ENCODE measurements at regions not wholly inside any gene's neighbourhood (a gene's known extent, or its start where the extent isn't known, plus 50 kb on each side); places are given as distances from the start of the nearest gene placed in this dataset.

DNA sequence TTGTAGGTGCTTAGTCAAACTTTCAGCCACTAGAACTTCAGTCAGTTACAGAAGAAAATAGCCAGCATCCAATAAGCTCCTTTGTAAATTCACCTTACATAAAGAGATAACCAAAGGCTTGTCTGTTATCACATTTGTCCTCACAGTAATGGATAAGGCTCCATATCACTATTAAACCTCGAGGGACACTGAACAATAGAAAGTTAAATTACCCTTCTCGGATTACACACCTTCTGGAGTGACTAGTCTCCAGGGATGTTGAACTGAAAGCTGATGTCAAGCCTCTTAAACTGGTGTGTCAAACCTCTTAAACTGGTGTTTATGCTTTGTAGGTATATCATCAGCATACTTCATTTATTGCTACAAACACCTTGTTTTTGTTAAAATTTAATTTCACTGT lies 639.0 kb downstream of the CENPC start:
- Histone ChIP-seq H3K9me3 (ENCODE audit: low read depth) (no peaks in the 10 kb centered on the region), H3K4me1 (ENCODE audit: low read depth) (no peaks in the 10 kb centered on the region), H3K4me3 (no peak overlapping the region), H3K27me3 (no peaks in the 10 kb centered on the region), H3K27ac (no peak overlapping the region), H3K36me3 (no peaks in the 10 kb centered on the region)
- DNase-seq (ENCODE audit: low read depth in 1 of 2, low spot score in 1 of 2) = peak in 1 of 2 donors; percentile 38
- no peak for TF ChIP-seq CTCF (IDR thresholded peaks at IDR 0.05; ENCODE audit: low read depth, low read length)

DNA sequence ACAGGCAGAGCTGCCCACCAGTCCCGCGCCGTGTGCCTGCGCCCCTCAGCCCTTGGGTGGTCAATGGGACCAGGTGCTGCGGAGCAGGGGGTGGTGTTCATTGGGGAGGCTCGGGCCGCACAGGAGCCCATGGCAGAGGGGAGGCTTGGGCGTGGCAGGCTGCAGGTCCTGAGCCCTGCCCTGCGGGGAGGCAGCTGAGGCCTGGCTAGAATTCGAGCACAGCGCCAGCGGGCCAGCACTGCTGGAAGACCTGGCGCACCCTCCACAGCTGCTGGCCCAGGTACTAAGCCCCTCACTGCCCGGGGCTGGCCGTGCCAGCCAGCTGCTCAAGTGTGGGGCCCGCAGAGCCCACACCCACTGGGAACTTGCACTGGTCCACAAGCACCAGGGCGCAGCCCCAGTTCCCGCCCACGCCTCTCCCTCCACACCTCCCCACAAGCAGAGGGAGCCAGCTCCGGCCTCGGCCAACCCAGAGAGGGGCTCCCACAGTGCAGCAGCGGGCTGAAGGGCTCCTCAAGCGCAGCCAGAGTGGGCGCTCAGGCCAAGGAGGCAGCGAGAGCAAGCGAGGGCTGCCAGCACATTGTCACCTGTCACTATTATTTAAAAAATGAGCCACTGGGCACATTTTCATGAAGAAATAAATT lies 645.8 kb downstream of the CENPC start:
- Histone ChIP-seq H3K27me3 (no peaks in the 10 kb centered on the region), H3K9me3 (ENCODE audit: low read depth) (no peaks in the 10 kb centered on the region), H3K36me3 (no peaks in the 10 kb centered on the region), H3K27ac (no peak overlapping the region), H3K4me3 (no peak overlapping the region), H3K4me1 (ENCODE audit: low read depth) (no peaks in the 10 kb centered on the region)
- no peak for DNase-seq (ENCODE audit: low read depth in 1 of 2, low spot score in 1 of 2)
- no peak for TF ChIP-seq CTCF (IDR thresholded peaks at IDR 0.05; ENCODE audit: low read depth, low read length)

- Histone ChIP-seq H3K4me3 (no peak overlapping the region), H3K36me3 (no peaks in the 10 kb centered on the region), H3K4me1 (ENCODE audit: low read depth) (no peaks in the 10 kb centered on the region), H3K27me3 (no peaks in the 10 kb centered on the region), H3K27ac (no peak overlapping the region), H3K9me3 (ENCODE audit: low read depth) (no peaks in the 10 kb centered on the region)
- no peak for DNase-seq (ENCODE audit: low read depth in 1 of 2, low spot score in 1 of 2)
- TF ChIP-seq CTCF (IDR thresholded peaks at IDR 0.05; ENCODE audit: low read depth, low read length) = no peak
Observed at GRCh38 chr4:66893807-66894206, 651.5 kb downstream of the CENPC start.

GRCh38 chr4:66887061-66887460 lies 658.2 kb downstream of the CENPC start:
- Histone ChIP-seq H3K27me3 (no peaks in the 10 kb centered on the region), H3K9me3 (ENCODE audit: low read depth) (no peaks in the 10 kb centered on the region), H3K36me3 (no peaks in the 10 kb centered on the region), H3K27ac (no peak overlapping the region), H3K4me3 (no peak overlapping the region), H3K4me1 (ENCODE audit: low read depth) (no peaks in the 10 kb centered on the region)
- DNase-seq (ENCODE audit: low read depth in 1 of 2, low spot score in 1 of 2) = no peak
- no peak for TF ChIP-seq CTCF (IDR thresholded peaks at IDR 0.05; ENCODE audit: low read depth, low read length)

DNA sequence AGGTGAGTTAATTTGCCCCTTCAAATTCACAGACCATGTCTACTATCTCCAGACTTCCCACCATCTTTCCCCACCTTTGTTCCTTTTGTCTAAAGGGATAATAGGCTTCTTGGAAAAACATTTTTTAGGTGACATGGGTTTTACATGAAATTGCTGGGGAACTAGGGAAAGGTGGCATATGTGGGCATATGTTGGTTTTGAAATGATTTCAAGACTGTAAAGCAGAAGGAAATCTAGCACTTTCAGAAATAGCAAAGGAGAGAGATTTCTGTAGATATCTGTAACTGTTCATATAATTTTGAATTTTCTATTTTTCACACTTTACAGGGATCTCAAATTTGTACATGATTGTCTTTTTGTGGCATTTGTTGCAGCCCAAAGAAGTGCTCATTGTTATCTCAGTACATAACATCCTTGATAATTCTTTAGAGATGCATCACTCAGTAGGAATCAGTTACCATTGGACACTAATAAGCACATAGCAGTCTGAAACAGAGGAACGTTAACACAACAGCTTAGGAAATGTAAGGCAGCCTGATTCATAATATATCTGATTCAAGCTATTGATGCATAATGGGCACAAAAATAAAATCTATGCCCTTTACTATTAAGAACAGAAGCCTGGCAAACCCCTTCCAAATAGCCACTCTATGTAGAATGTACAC lies 659.7 kb downstream of the CENPC start:
- no peak for TF ChIP-seq CTCF (IDR thresholded peaks at IDR 0.05; ENCODE audit: low read depth, low read length)
- H3K27ac ChIP-seq = no peak overlapping the region
- H3K27me3 ChIP-seq = no peaks in the 10 kb centered on the region
- H3K4me1 ChIP-seq (ENCODE audit: low read depth) = no peaks in the 10 kb centered on the region
- no peak for DNase-seq (ENCODE audit: low read depth in 1 of 2, low spot score in 1 of 2)
- no peak overlapping the region for H3K4me3 ChIP-seq
- no peaks in the 10 kb centered on the region for H3K9me3 ChIP-seq (ENCODE audit: low read depth)
- no peaks in the 10 kb centered on the region for H3K36me3 ChIP-seq
